BLaER1 treated with 17β-estradiol and CSF1 and Interleukin-3, amounts not matched to agents 10 nM and 100 nM (cell line): ENCODE measurements at regions not wholly inside any gene's neighbourhood (a gene's known extent, or its start where the extent isn't known, plus 50 kb on each side); places are given as distances from the start of the nearest gene placed in this dataset.
"Not testable (repeated sequence)": the region's sequence is repeated elsewhere in the genome, so short reads cannot be mapped to it uniquely, and the experiment has no call there.

Experiments
- H3K27ac ChIP-seq, 11 experiments: shearing (Covaris generic); formaldehyde crosslinking; 2 replicates each; pipeline ENCODE4 v1.8.1; 2022
- H3K27me3 ChIP-seq, 11 experiments: shearing (Covaris generic); formaldehyde crosslinking; 2 replicates each; pipeline ENCODE4 v1.8.1; 2022
- H3K36me3 ChIP-seq, 11 experiments: shearing (Covaris generic); formaldehyde crosslinking; 2 replicates each; pipeline ENCODE4 v1.8.1; 2022
- H3K4me1 ChIP-seq, 10 experiments: shearing (Covaris generic); formaldehyde crosslinking; 2 replicates each; pipeline ENCODE4 v1.8.1; 2022
- H3K4me2 ChIP-seq, 11 experiments: shearing (Covaris generic); formaldehyde crosslinking; 2 replicates each; pipeline ENCODE4 v1.8.1; 2022
- H3K4me3 ChIP-seq, 10 experiments: shearing (Covaris generic); formaldehyde crosslinking; 2 replicates each; pipeline ENCODE4 v1.8.1; 2022
- H3K9ac ChIP-seq, 11 experiments: shearing (Covaris generic); formaldehyde crosslinking; 2 replicates each; pipeline ENCODE4 v1.8.1; 2022
- H3K9me3 ChIP-seq, 11 experiments: shearing (Covaris generic); formaldehyde crosslinking; replicated peaks in 1 of 11; 2 replicates each; pipeline ENCODE4 v1.8.1; 2022
- H4K20me1 ChIP-seq, 11 experiments: shearing (Covaris generic); formaldehyde crosslinking; 2 replicates each; pipeline ENCODE4 v1.8.1; 2022
- Cebpa-rat ChIP-seq, 11 experiments: shearing (Covaris generic); IDR thresholded peaks; 2 replicates each; pipeline ENCODE4 v1.8.1; 2022

- H3K9me3 ChIP-seq: peaks cover 31 to 39% (median 36%) of the 10 kb centered on the region in 11 experiments
- TF ChIP-seq Cebpa-rat (IDR thresholded peaks at IDR 0.05): no peak
- H3K27ac ChIP-seq: no peak overlapping the region
Measured at GRCh38 chr3:197362081-197362480, 63.7 kb upstream of the DLG1 start.

GRCh38 chr3:197360095-197360494, 61.7 kb upstream of the DLG1 start:
- not testable (repeated sequence) for H4K20me1 ChIP-seq, H3K4me3 ChIP-seq, H3K27ac ChIP-seq, H3K36me3 ChIP-seq, H3K9ac ChIP-seq, H3K27me3 ChIP-seq, H3K4me2 ChIP-seq
- Histone ChIP-seq H3K4me1 (peaks cover 21 to 39% (median 36%) of the 10 kb centered on the region in 10 experiments), H3K9me3 (peaks cover 31 to 39% (median 36%) of the 10 kb centered on the region in 11 experiments)

More at GRCh38 chr3:197362081-197362480, 63.7 kb upstream of the DLG1 start:
- H3K27me3 ChIP-seq: no peaks in the 10 kb centered on the region
- no peak overlapping the region for H3K9ac ChIP-seq
- H4K20me1 ChIP-seq: no peaks in the 10 kb centered on the region
- no peak overlapping the region for H3K4me3 ChIP-seq
- H3K4me1 ChIP-seq: peaks cover 7 to 20% (median 16%) of the 10 kb centered on the region in 10 experiments; a peak in 19 of 20 replicates
- peaks cover 0 to 5% (median 0%) of the 10 kb centered on the region in 11 experiments; a peak in 4 of 22 replicates for H3K36me3 ChIP-seq
- no peak overlapping the region for H3K4me2 ChIP-seq

- H3K27me3 ChIP-seq, H3K4me3 ChIP-seq, H4K20me1 ChIP-seq, H3K4me2 ChIP-seq, H3K36me3 ChIP-seq, H3K27ac ChIP-seq, H3K9ac ChIP-seq: not testable (repeated sequence)
- Histone ChIP-seq H3K4me1 (peaks cover 27 to 46% (median 42%) of the 10 kb centered on the region in 10 experiments), H3K9me3 (peaks cover 31 to 39% (median 36%) of the 10 kb centered on the region in 11 experiments)
Measured at GRCh38 chr3:197359476-197359875, 61.1 kb upstream of the DLG1 start.

- H3K27me3 ChIP-seq: peaks cover 0 to 6% (median 0%) of the 10 kb centered on the region in 11 experiments; a peak in 2 of 22 replicates
- H3K9me3 ChIP-seq: peaks cover 31 to 39% (median 36%) of the 10 kb centered on the region in 11 experiments
- no peak for TF ChIP-seq Cebpa-rat (IDR thresholded peaks at IDR 0.05)
- H3K36me3 ChIP-seq: peaks cover 0 to 5% (median 0%) of the 10 kb centered on the region in 11 experiments; a peak in 4 of 22 replicates
- no peak overlapping the region for H3K27ac ChIP-seq
- H3K9ac ChIP-seq: no peak overlapping the region
- peak overlapping the region; percentile 47 to 96 (median 93) for H3K4me2 ChIP-seq
- no peaks in the 10 kb centered on the region for H4K20me1 ChIP-seq
- H3K4me1 ChIP-seq: peaks cover 27 to 51% (median 49%) of the 10 kb centered on the region in 10 experiments
- H3K4me3 ChIP-seq: 0 out of 20 replicates have a peak overlapping the region, but pooled peaks of 1 of the 10 experiments have one; percentile 9
Measured at GRCh38 chr3:197356741-197357140, 58.3 kb upstream of the DLG1 start.

GRCh38 chr3:197356275-197356674, 57.9 kb upstream of the DLG1 start:
- 0 out of 20 replicates have a peak overlapping the region, but pooled peaks of 1 of the 10 experiments have one; percentile 9 for H3K4me3 ChIP-seq

GRCh38 chr3:197355713-197356112, 57.3 kb upstream of the DLG1 start:
- H3K9me3 ChIP-seq: peaks cover 22 to 29% (median 27%) of the 10 kb centered on the region in 11 experiments
- peaks cover 0 to 6% (median 0%) of the 10 kb centered on the region in 11 experiments; a peak in 2 of 22 replicates for H3K27me3 ChIP-seq
- no peak overlapping the region for H3K4me3 ChIP-seq
- no peak for TF ChIP-seq Cebpa-rat (IDR thresholded peaks at IDR 0.05)
- H4K20me1 ChIP-seq: no peaks in the 10 kb centered on the region
- H3K9ac ChIP-seq: peak overlapping the region in 1 of 11 experiments; percentile 69; a peak in 1 of 22 replicates
- 0 out of 22 replicates have a peak overlapping the region, but pooled peaks of 1 of the 11 experiments have one; percentile 70 for H3K27ac ChIP-seq
- H3K4me1 ChIP-seq: peaks cover 27 to 51% (median 49%) of the 10 kb centered on the region in 10 experiments
- H3K36me3 ChIP-seq: peaks cover 0 to 5% (median 0%) of the 10 kb centered on the region in 11 experiments; a peak in 4 of 22 replicates
- H3K4me2 ChIP-seq: peak overlapping the region; percentile 89 to 96 (median 93)

More at GRCh38 chr3:197356275-197356674, 57.9 kb upstream of the DLG1 start:
- Histone ChIP-seq H3K4me1 (peaks cover 27 to 51% (median 49%) of the 10 kb centered on the region in 10 experiments), H3K27me3 (peaks cover 0 to 6% (median 0%) of the 10 kb centered on the region in 11 experiments; a peak in 2 of 22 replicates), H4K20me1 (no peaks in the 10 kb centered on the region), H3K27ac (no peak overlapping the region), H3K4me2 (peak overlapping the region; percentile 47 to 96 (median 93)), H3K9me3 (peaks cover 28 to 35% (median 32%) of the 10 kb centered on the region in 11 experiments), H3K9ac (peak overlapping the region in 2 of 11 experiments; percentile 7 to 24; a peak in 1 of 22 replicates), H3K36me3 (peaks cover 0 to 5% (median 0%) of the 10 kb centered on the region in 11 experiments; a peak in 4 of 22 replicates)
- TF ChIP-seq Cebpa-rat (IDR thresholded peaks at IDR 0.05): no peak

GRCh38 chr3:197354568-197355001, 56.2 kb upstream of the DLG1 start:
- H3K36me3 ChIP-seq: no peaks in the 10 kb centered on the region
- peak overlapping the region in 9 of 10 experiments; percentile 5 to 52 (median 35); a peak in 13 of 20 replicates for H3K4me3 ChIP-seq
- H3K27me3 ChIP-seq: peaks cover 0 to 6% (median 0%) of the 10 kb centered on the region in 11 experiments; a peak in 2 of 22 replicates
- H3K9ac ChIP-seq: peak overlapping the region; percentile 34 to 71 (median 57); a peak in 20 of 22 replicates
- peaks cover 27 to 51% (median 49%) of the 10 kb centered on the region in 10 experiments for H3K4me1 ChIP-seq
- H3K27ac ChIP-seq: peak overlapping the region in 10 of 11 experiments; percentile 15 to 70 (median 46); a peak in 18 of 22 replicates
- H4K20me1 ChIP-seq: no peaks in the 10 kb centered on the region
- H3K9me3 ChIP-seq: peaks cover 11 to 18% (median 16%) of the 10 kb centered on the region in 11 experiments
- peak overlapping the region; percentile 89 to 96 (median 93) for H3K4me2 ChIP-seq
- no peak for TF ChIP-seq Cebpa-rat (IDR thresholded peaks at IDR 0.05)

- TF ChIP-seq Cebpa-rat (IDR thresholded peaks at IDR 0.05): no peak
- H3K9ac ChIP-seq: peak overlapping the region; percentile 29 to 71 (median 57); a peak in 19 of 22 replicates
- peak overlapping the region in 7 of 10 experiments; percentile 8 to 52 (median 41); a peak in 8 of 20 replicates for H3K4me3 ChIP-seq
- peak overlapping the region in 8 of 11 experiments; percentile 42 to 70 (median 50); a peak in 15 of 22 replicates for H3K27ac ChIP-seq
- H3K27me3 ChIP-seq: peaks cover 0 to 6% (median 0%) of the 10 kb centered on the region in 11 experiments; a peak in 2 of 22 replicates
- no peaks in the 10 kb centered on the region for H4K20me1 ChIP-seq
- H3K4me2 ChIP-seq: peak overlapping the region; percentile 89 to 96 (median 93)
- peaks cover 27 to 51% (median 49%) of the 10 kb centered on the region in 10 experiments for H3K4me1 ChIP-seq
- no peaks in the 10 kb centered on the region for H3K36me3 ChIP-seq
- peaks cover 5 to 12% (median 10%) of the 10 kb centered on the region in 11 experiments for H3K9me3 ChIP-seq
Measured at GRCh38 chr3:197353867-197354567, 55.6 kb upstream of the DLG1 start.
